ENCODE measurements at regions not wholly inside any gene's neighbourhood (a gene's known extent, or its start where the extent isn't known, plus 50 kb on each side); places are given as distances from the start of the nearest gene placed in this dataset.

GRCh38 chr10:64454962-64455361, 933.8 kb downstream of the REEP3 start:
- DNase-seq, result no peak

- DNase-seq, result no peak
Measured at GRCh38 chr10:64458306-64458705, 937.1 kb downstream of the REEP3 start.

DNA sequence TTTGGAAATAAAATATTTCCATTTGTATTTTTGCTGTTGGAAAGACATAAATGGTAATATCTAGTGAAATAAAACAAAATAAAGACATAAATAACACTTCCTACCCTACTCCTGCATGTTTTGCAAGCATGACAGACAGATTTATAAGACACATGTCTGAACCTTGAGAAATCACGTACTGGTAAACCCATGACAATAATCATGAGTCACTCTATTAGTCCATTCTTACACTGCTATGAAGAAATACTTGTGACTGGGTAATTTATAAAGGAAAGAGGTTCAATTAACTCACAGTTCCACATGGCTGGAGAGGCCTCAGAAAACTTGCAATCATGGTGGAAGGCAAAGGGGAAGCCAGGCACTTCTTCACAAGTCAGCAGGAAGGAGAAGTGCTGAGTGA, 942.2 kb downstream of the REEP3 start:
- DNase-seq, result no peak

DNA sequence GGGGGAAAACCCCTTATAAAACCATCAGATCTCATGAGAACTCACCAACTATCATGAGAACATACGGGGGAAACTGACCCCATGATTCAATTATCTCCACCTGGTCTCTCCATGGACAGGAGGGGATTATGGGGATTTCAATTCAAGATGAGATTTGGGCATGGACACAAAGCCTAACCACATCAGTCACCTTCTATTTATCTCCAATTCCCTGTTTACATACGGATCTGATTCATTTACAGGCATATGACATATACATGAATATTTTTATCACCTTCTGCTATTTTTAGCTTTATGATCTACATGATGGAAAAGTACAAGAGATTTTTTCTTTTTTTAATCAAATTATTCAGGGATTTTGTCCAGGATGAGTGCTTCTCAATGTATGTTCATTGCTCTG, 944.5 kb downstream of the REEP3 start:
- no peak for DNase-seq

GRCh38 chr10:64468219-64468618, 947.0 kb downstream of the REEP3 start:
- no peak for DNase-seq

- DNase-seq, result no peak
Measured at GRCh38 chr10:64476506-64476905, 955.3 kb downstream of the REEP3 start.

GRCh38 chr10:64477791-64478190, 956.6 kb downstream of the REEP3 start:
- no peak for DNase-seq

DNA sequence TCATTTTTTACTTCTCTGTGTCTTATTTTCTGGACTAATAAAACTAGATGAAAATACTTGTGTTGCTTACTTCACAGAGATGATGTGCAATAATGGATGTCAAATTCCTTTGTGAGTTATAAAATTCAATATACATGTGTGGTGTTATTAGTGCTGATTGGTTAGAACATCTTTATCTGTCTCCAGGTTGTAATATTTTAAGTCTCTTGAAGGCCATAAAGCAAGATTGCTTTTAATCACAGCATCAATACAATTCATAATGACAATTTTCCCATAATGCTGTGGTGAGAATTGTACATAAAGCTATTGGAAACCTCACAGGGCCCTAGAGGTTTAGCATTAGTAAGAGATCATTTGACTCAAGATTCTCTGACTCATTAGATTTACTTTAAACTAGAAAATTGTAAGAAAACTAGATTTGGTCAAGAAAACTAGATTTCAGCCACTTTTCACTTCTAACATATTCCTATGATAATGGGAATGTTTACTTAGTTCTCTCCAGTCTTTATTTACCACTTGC, 963.7 kb downstream of the REEP3 start:
- DNase-seq, result no peak

DNA sequence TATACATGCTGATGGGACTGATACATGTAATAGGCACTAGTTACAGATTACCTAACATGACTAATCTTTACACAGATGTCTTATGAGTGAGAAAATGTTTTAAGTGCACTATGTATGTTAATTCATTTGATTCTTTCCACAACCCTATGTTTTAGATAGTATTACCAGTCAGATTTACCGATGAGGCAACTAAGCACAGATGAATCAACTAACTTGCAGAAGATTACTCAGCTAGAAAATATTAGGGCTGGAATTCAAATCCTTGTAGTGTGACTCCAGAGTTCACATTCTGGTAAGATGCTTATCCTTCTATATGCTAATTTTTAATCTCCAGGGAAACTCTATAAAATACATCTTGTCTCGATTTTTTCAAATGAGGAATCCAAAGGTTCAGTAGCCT, 964.9 kb downstream of the REEP3 start:
- DNase-seq, result no peak

DNA sequence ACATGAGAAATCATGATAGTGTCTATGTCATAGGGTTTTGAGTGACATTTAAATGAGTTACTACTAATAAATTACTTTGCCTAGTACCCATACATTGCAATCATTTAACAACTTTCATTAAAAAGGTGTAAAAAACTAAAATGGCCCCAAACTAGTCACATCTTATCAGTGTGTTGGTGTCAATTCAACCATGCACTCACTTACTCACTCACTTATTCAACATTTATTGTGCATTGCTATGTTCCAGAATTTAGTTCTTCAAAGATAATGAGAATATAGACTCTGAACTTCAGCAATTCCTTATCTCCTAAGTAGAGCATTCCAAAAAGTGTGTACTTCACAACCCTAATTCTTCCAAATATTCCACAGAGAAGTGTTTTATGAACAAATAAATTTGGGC, 965.7 kb downstream of the REEP3 start:
- no peak for DNase-seq

- DNase-seq, result no peak
Measured at GRCh38 chr10:64494901-64495300, 973.7 kb downstream of the REEP3 start.

GRCh38 chr10:64497306-64497705, 976.1 kb downstream of the REEP3 start:
- no peak for DNase-seq

- DNase-seq, result no peak
Measured at GRCh38 chr10:64501807-64502206, 980.6 kb downstream of the REEP3 start.

DNA sequence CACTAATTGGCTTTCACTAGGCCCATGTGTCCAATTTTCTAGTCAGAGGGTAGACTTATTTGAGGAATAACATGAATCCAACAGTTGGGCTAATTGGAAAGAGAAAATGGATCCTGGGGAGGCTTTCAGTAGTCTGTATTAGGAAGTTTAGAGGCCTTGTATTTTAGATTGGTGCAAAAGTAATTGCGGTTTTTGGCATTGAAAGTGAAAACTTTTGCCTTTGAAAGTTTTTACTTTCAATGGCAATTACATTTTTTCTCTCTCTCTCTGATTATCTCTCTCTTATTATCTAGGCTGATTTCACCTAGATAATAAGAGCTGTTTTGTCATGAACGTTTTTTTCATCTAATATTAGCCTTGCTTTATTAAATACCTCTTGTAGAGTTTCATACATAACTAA, 981.7 kb downstream of the REEP3 start:
- DNase-seq, result no peak

GRCh38 chr10:64503429-64503828, 982.2 kb downstream of the REEP3 start:
- DNase-seq, result no peak

DNA sequence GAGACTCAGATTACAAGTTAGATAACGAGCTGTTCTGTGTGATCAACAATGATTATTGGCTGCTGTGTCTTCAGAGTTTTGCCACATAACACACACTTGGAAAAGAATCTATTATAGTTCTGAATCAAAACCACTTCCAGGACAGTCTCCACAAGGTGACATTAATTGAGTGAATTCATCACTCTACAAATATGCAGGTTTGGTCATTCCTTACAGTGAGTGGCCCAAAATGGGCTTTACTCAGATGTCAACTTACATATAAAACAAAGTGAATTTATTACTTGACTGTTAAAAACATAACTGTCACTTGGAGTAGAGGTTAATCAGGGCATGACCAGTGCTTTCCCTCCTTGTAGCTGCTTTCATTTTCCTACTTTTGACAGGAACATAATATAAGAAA, 984.3 kb downstream of the REEP3 start:
- DNase-seq, result no peak

- DNase-seq, result no peak
Measured at GRCh38 chr10:64506963-64507362, 985.8 kb downstream of the REEP3 start.

GRCh38 chr10:64507651-64508028, 986.4 kb downstream of the REEP3 start:
- no peak for DNase-seq

GRCh38 chr10:64508029-64508661, 986.9 kb downstream of the REEP3 start:
- DNase-seq, result no peak

DNA sequence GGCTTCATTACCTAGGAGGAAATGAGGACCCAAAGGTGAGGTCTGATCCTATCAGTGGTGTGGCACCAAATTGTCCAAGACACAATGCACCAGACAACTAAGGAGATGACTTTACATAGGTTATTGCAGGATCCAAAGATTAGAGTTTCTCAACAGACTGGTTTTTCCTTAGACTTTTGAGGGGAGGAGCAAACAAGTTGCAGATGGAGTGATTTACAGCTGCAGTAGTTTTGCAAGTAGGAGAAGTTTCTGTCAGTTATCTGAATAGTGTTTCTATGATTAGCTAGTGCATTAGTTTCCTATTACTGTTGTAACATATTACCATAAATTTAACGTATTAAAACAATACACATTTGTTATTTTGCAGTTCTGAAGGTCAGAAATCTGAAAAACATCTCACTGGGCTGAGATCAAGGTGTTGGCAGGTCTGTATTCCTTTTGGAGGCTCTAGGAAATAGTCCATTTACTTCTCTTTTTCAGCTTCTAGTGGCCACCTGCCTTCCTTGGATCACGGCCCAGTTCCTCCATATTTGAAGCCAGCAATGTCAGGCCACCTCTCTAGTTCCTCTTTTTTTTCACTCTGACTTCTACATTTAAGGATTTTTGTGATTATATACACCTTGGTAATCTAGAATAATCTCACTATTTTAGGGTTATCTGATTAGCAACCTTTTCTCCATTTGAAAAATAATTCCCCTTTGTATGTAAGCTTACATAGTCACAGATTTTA, 994.9 kb downstream of the REEP3 start:
- DNase-seq, result no peak

DNA sequence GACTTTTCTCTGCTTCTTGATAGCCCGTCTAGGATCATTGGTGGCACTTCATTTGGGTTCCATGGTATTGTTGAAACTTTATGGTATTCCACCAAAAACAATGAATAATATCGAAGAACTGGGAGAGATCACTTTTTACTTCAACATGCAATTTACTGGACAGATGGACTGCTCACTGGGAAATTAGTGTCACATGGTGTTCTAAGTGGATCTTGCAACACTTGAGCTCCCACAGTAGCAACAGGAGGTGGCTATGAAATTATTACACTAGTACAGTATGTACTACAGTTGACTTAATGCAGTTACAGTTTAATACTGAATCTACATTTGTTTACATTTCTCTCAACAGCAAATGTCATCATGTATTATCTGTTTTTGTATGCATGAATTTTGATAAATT, 997.3 kb downstream of the REEP3 start:
- DNase-seq, result no peak

DNA sequence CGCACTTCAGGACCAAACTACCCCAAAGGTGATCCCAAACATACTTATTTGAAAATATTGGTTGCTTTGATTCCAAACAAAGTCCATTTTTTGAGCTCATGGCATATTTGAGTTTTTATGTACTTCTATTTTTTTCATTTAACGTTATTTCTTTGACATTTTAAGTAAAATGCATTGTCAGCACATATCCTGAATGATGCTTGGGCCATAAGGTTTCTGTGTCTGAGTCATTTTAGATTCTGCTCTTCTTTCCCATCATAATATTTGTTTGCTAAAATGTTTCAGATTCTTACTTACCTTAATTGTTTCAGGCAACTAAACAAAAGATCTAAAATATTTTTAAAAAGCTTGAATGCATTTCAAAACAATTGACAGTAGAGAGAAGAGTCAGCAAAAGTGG, 998.2 kb downstream of the REEP3 start:
- no peak for DNase-seq

DNA sequence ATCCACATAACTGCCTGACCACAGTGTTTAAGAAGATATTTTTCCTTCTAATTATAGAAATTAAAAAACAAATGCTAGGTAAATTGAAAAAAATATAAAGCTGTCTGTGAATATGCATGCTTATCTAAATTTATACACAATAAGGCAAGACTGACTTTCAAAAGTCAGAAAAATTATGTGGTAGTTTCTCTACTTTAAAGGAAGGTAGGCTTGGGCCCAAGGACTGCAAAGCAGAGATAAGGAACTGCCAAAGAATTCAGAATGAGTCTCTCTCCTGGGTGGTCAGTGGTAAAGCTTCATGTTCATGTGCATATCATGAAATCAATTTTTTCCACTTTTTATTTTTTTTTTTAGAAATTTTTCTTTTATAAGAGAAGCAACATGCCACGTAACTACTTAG, 998.6 kb downstream of the REEP3 start:
- DNase-seq, result no peak

DNA sequence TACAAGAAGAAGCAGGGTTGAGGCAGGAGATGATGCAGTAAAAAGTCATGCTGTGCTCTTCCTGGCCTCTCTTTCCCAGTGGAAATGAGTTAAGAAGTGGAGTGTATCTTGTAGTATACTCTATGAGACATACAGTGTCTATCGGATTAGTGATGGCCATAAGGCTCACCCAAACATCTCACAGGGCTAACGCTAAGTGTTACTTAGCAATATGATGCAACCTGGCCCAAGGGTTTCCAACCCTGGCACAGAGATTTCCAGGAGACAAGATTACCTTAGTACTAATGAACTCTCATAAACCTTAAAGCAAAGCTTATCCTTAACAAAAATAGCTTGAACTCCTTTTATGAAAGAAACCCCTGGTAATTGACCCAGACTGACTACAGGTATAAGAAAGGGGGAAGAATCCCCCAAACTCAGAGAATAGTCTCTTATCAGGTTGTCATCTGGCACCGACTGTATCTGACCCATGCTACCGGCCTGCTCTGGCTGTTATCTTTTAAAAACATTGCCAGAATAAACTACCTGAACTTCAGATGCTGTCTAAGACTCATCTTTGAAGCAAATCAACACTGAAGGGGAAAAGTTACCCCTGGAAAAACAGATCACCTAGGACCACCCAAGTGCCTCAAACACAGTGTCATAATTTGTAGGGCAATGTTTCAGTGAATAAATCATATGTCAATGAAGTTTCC, 1002.0 kb downstream of the REEP3 start:
- no peak for DNase-seq

Measured in activated CD8-positive, alpha-beta memory T cell treated with anti-CD3 and anti-CD28 coated beads, Interleukin-2, amount 50 U/mL, for 48 hours (primary cell).